GM19239 (cell line): ENCODE measurements at regions not wholly inside any gene's neighbourhood (a gene's known extent, or its start where the extent isn't known, plus 50 kb on each side); places are given as distances from the start of the nearest gene placed in this dataset.

Experiments used
- DNase-seq: peaks from one replicate; pipeline ENCODE4 v3.0.0; 2011; ENCODE audit warnings: low spot score; ENCODE audit not compliant: insufficient read length
- FAIRE-seq: peaks from 2 replicates; lab custom pipeline; 2011; peaks lifted over from hg19 to GRCh38; lab: Jason Lieb, UNC

GRCh38 chr13:74703855-74704387 is 569.7 kb upstream of the KLF12 start:
- FAIRE-seq (no peak), DNase-seq (no peak)

DNA sequence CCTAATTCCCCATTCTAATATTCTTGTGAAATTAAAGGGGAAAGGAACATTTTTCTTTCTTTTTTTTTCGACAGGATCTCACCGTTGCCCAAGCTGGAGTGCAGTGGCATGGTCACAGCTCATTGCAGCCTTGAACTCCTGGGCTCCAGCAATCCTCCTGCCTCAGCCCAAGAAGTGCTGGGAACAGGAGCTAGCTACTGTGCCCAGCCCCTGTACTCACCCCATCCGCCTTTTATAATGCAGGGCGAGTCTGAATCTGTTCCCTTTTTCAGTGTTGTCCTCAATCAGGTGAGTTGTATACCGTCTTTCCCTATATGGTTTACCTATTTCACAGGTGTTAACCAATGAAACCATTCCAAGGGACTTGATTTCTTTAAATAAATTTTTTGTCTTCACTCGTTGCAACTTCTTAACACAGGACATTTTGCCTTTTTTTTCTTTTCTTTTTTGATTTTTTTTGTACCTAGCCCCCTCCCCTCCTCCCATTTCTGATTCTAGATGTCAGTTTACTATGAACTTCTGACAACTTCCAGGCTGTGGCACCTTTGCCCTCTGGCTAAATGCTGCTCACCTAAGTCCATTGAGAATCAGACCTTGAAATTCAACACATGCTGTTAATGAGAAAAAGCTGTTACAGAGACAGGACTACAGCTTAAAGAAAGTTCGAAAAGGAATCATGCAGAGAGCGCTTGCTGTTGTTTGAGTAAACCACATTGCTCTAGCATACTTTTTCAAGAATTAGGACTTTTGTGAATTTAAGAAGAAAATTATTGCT is 562.1 kb upstream of the KLF12 start:
- FAIRE-seq = no peak
- no peak for DNase-seq

DNA sequence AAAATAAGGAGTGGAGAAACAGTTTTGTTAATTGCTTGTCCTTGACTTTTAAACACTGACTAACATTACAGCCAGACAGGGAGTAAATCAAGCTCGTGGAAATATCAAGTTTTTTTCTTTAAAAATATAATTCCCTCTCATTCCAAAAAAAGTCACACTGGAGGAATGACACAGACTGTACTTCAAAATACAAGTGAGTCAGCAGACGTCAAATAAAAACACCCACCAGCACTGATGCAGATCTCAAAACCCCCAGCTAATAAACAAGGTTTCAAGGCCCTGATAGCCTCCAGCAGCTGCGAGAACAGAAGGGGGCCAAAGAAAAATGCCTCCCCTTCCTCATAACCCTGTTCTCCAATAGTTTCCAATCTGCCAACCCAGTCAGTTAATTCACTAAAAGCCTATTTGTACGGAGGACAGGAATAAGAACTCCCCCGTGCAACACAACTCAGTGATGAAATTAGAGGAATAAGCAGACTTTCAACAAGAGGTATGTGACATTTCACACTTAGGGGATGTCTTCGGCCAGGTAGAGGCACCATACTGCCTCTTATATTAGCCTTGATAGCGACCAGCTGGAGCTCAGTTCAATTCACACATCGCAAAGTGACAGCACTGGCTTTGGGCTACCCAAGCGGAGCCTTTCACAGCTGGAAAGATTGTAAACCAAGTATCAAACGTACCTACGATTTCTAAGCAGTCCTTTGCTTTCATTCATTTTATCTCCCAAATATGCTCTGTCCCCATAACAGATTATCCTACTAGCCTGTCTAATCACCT is 561.0 kb upstream of the KLF12 start:
- FAIRE-seq (no peak), DNase-seq (no peak)

DNA sequence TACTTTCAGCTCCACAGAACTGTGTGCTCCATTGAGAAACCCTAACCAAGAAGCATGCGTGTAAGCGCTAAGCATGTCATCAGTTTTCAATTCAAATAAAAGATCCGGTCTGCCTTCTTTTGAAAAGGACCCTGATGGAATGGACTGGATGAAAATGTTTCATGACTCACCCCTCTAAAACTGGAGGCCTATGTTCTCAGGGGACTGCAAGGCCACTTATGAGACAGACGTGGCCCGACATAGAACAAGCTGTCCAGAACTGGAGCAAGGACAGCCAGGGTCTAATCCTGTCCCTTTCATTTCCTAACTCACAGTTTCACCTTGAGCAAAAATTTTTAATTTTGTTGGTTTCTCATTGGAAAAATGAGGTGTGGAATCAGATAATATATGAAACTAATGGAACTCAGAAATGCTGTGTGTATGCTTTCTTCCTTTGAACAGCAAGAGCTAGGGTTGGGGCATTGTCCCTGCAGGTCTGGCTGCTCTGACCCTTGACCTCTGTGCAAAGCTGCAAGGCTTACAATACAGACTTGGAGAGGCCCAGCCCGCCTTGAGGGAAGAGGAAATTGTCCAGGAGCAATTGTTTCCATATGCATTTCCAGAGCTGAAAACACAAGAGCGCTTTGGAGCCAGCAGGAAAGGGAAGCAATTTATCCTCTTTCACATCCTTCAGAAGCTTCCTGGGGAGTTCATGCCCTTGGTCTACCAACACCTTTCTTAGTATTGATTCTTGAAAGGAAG is 553.4 kb upstream of the KLF12 start:
- DNase-seq = no peak
- no peak for FAIRE-seq

DNA sequence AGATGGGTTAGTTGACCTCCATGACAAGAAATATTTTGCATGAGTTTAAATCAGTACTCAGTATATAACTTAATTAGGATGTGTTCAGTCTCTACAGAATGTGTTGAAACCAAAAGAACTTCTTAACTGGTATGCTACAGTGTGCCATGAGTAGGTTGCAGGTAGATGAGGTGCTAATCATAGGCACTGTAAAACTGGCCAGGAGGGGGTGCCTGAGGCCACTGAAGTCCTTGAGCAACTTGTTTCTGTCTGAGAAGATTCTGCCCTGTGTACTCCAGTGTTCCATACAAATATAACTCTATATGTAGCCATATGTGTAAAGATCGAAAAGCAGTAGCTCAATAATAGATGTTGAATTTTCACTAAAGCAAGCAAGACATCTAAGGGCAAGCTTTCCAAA is 549.2 kb upstream of the KLF12 start:
- no peak for FAIRE-seq
- DNase-seq = no peak

DNA sequence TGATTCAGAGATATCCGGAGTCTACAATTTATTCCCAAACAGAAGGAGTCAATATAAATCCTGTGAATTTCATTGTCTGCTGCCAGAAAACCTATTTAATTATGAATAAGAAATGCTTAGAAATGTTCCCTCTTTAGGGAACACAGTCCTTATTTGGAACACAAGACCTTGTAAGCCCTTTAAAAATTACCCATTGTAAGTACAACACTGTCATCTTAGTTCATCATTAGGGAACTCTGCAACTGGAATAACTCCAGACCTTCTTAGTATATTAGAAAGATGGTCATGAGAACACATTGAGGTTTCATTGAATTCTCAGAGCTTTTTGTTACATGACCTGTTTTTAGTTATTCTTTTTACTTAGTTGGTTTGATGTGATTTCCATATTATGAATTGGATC is 548.5 kb upstream of the KLF12 start:
- no peak for FAIRE-seq
- DNase-seq = no peak

DNA sequence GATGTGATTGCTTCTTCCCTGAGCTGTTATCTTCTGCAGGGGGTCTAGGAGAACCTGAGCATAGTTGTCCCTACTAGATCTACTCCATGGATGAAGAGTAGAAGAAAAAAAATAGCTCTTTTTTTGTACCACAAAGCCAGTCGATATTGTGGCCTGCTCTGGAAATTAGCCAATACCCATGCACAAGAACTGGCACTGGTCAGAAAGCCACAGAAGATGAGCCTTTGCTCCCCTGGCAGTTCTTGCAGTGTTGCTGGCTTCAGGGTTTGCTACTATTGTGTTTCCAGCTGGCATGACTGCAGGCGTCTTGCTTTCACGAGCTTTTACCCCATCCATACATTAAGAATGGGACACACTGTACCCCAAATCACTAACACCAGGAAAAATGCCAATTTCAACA is 547.7 kb upstream of the KLF12 start:
- FAIRE-seq (no peak), DNase-seq (no peak)

GRCh38 chr13:74678308-74678965 is 544.2 kb upstream of the KLF12 start:
- DNase-seq (no peak), FAIRE-seq (no peak)

DNA sequence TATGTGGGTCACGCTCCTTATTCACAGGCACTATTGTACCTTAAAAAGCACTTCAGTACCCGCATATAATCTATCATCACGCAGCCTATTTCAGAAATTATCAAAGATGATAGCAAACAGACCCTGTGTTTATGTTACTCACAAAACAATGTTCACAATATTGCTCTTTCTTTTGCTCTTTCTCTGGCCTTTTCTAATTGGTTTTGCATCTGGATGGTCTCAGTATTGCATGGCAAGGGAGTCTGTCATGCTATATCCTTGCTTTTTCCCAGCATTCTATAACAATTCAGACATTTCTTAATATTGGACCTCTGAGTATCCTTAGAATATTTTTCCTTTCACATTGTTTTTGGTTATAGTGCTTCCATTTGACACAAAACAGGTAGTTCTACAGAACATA is 541.8 kb upstream of the KLF12 start:
- FAIRE-seq = no peak

DNA sequence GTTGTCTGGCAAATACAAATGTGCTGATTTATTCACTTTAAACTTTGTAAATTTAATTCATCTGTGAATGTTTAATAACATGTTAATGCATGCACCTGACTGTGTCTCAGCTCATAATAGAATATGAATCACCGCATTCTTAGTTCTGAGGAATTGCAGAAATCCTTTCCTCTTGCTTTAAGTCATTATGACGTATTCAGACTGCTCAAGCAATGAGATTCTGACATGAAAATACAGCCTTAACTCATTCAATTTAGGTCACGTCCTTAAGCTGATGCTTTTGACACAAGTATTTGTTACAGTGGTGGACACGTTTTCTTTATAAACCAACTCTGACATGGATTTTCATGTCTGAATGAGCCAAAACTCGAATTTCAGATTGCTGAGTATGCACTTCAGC is 541.0 kb upstream of the KLF12 start:
- DNase-seq (no peak), FAIRE-seq (no peak)

More for the DNA sequence above, 541.8 kb upstream of the KLF12 start:
- DNase-seq = no peak

DNA sequence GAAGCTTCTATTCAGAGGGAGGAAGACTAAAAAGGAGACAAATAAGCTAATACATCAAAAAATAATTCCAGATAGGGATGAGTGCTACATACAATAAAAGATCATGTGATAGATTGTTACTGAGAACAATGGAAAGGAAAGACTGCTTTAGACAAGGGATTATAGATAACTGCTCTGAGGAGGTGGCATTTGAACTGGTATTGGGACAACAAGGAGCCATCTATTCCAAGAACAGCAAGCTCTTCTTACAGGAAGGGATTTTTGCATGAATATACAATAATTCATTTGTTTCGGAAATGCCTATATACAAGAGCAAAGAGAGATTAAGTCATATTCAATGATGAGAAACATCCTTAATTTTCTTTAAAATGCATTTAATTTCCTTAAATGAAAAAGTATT is 540.5 kb upstream of the KLF12 start:
- DNase-seq (no peak), FAIRE-seq (no peak)

DNA sequence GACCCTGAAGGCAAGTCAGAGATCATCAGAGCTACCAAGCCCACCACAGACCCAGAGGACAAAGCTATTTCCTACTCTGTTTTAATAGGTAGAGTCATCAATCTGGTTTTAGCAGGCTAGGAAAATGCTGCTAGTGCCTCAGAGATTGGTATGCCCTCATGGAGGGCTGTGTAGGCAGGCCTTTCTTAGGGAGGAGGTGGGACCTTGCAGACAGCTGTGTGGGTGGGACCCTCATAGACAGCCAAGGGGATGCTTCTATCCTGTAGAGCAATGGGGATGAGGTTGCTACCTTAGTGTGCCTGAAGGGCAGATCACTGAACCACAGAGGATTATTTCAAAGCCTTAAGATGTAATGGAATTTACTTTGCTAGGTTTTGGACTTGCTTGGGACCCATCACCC is 534.9 kb upstream of the KLF12 start:
- no peak for DNase-seq
- FAIRE-seq = no peak

- FAIRE-seq (no peak), DNase-seq (no peak)
Observed at GRCh38 chr13:74667656-74668203, 533.5 kb upstream of the KLF12 start.

DNA sequence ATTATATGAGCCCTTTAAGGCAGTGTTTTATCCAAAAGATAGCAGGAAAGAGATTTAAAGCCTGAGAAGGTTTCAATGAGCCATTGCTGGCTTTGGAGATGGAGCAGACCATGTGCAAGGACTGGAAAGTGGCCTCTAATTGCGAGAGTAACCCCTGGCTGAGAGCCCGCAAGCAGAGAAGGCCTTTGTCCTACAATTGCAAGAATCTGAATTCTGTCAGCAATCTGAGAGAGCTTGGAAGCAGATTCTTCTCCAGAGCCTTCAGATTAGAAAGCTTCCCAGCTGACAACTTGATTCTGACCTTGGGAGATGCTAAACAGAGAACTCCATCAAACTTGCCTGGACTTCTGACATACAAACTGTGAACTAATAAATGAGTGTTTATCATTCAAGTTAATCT is 528.7 kb upstream of the KLF12 start:
- no peak for DNase-seq
- FAIRE-seq = no peak

GRCh38 chr13:74661851-74662250 is 527.6 kb upstream of the KLF12 start:
- FAIRE-seq = no peak

GRCh38 chr13:74657765-74658164 is 523.6 kb upstream of the KLF12 start:
- no peak for DNase-seq
- FAIRE-seq = no peak

More at GRCh38 chr13:74661851-74662250, 527.6 kb upstream of the KLF12 start:
- no peak for DNase-seq

DNA sequence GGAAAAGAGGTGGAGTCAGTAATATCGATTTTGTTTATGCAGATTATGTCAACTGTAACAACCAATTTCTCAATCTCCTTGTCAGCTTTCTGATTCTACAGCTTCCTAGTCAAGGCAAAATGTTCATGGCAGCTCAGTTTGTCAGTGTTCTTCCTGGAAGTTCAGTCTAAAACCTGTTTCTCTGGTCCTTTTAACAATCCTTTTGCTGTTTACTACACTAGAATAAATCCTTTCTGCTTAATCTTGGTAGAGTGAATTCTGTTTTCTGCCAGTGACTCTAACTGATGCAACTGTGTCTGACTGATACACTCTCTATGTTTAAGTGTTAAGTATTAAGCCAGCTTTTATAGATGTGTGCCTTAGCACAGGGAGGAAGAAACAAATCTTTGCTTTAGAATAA is 516.9 kb upstream of the KLF12 start:
- DNase-seq = no peak
- FAIRE-seq = no peak

DNA sequence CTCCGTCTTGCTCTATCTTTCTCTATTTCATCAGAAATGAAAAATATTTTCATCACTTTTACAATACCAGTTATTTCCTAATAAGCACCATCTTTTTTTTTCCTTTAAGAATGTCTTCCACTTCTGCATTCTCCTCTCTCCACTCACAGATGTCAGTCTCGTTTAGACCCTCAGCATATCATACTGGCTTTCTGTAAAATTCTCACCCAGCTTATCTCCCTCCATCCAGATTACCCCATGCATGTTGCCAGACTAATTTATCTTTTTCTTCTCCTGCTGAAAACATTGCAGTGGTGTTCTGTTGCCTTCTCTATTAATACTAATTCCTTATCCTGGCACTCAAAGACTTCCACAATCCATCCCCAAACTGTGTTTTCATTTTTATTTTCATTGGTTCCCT is 513.8 kb upstream of the KLF12 start:
- DNase-seq (no peak), FAIRE-seq (no peak)

DNA sequence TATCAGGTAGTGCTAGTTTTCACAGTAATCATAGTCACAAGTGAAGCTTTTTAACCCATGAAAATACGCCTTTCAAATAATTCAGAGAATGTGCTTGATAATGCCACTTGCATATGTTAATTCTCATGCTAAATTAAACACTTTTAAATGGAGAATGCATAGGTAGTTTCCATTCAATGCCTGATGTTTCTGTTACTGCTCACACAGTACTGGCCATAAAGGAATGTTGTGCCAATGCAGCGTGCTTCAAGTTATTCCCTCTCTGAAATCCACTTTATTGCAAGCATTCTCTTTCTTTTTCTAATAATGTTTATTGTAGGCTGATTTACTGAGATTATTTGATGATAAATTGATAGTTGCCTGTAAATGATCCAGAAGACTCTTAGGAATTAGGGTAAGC is 513.0 kb upstream of the KLF12 start:
- DNase-seq (no peak), FAIRE-seq (no peak)

- FAIRE-seq (no peak), DNase-seq (no peak)
Observed at GRCh38 chr13:74646091-74646490, 511.9 kb upstream of the KLF12 start.
